Colonic mucosa (tissue), 4 donors: ENCODE measurements at regions not wholly inside any gene's neighbourhood (a gene's known extent, or its start where the extent isn't known, plus 50 kb on each side); places are given as distances from the start of the nearest gene placed in this dataset.

ENCODE experiments used
- DNase-seq: peaks from one replicate; pipeline ENCODE4 v3.0.0-alpha.2; 2020
- H3K27ac ChIP-seq: fragments of 200-600 bp; one replicate; pipeline ENCODE4 v1.8.0; 2021
- H3K27me3 ChIP-seq: fragments of 200-600 bp; one replicate; pipeline ENCODE4 v1.8.0; 2021
- H3K36me3 ChIP-seq: fragments of 200-600 bp; one replicate; pipeline ENCODE4 v1.8.0; 2021
- H3K4me1 ChIP-seq: fragments of 200-600 bp; one replicate; pipeline ENCODE4 v1.8.0; 2021; ENCODE audit warnings: mild to moderate bottlenecking
- H3K4me3 ChIP-seq: fragments of 200-600 bp; one replicate; pipeline ENCODE4 v1.8.0; 2021
- H3K9ac ChIP-seq, 2 donors: one replicate each; pipeline ENCODE4 v1.7.0; 2013; ENCODE audit warnings: control low read depth in 2 of 2, low read depth in 2 of 2, low read length in 2 of 2
- H3K9me3 ChIP-seq: fragments of 200-600 bp; one replicate; pipeline ENCODE4 v1.8.0; 2021
- intact Hi-C: fragments of 100-400 bp; cut with DNase I; formaldehyde crosslinking; loops from one replicate; pipeline ENCODE4 v1.14.1; 2022
- TF ChIP-seq, protein P1 (sequence below): fragments of 200-600 bp; IDR thresholded peaks from one replicate; pipeline ENCODE4 v1.8.0; 2022; ENCODE audit warnings: antibody characterized with exemption, mild to moderate bottlenecking
- donor health status: healthy.
- donor health status: DM: no; HTN: no; CAD: no.
- donor health status: DM: no; HTN: no; CAD: no.

DNA sequence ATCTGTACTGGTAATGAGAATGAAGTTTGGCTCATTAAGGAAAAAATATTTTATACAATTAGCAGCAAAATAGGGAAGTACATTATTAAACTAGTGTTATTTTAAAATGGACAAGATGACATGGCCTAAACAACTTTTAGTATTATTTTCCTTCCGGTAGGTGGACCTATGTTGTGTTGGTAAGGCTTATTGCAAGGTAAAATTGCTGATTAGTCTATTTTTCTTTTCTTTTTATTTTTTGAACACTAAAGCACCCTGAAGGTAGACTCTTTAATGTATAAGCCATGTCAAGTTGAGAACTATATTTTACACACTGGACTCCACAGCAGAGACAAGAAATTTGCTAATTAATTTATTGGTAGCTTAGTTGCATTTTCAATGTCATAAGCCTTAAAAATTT, 239.5 kb upstream of the POT1 start:
- intact Hi-C loops = no loop called here
- Histone ChIP-seq H3K27me3 (no peaks in the 10 kb centered on the region), H3K9me3 (no peaks in the 10 kb centered on the region), H3K4me1 (no peaks in the 10 kb centered on the region), H3K9ac (no peak overlapping the region), H3K4me3 (no peak overlapping the region), H3K27ac (no peak overlapping the region), H3K36me3 (no peaks in the 10 kb centered on the region)
- TF ChIP-seq, protein P1, sequence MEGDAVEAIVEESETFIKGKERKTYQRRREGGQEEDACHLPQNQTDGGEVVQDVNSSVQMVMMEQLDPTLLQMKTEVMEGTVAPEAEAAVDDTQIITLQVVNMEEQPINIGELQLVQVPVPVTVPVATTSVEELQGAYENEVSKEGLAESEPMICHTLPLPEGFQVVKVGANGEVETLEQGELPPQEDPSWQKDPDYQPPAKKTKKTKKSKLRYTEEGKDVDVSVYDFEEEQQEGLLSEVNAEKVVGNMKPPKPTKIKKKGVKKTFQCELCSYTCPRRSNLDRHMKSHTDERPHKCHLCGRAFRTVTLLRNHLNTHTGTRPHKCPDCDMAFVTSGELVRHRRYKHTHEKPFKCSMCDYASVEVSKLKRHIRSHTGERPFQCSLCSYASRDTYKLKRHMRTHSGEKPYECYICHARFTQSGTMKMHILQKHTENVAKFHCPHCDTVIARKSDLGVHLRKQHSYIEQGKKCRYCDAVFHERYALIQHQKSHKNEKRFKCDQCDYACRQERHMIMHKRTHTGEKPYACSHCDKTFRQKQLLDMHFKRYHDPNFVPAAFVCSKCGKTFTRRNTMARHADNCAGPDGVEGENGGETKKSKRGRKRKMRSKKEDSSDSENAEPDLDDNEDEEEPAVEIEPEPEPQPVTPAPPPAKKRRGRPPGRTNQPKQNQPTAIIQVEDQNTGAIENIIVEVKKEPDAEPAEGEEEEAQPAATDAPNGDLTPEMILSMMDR = no peak
- DNase-seq = no peak

DNA sequence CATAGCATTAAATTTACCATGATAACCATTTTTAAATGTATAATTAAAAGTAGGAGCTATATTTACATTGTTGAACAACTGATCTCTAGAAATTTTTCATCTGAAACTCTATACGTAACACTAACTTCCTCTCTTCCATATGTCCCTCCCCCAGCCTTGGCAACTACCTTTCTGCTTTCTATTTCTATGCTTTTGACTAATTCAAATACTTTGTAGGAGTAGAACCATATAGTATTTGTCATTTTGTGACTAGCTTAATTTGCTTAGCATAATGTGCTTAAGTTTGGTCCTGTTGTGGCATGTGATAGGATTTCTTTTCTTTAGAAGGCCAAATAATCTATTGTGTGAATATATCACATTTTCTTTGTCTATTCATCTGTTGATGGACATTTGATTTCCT, 225.3 kb upstream of the POT1 start:
- no peaks in the 10 kb centered on the region for H3K9me3 ChIP-seq
- H3K27me3 ChIP-seq = no peaks in the 10 kb centered on the region
- no peak overlapping the region for H3K4me3 ChIP-seq
- H3K4me1 ChIP-seq = no peaks in the 10 kb centered on the region
- intact Hi-C loops = no loop called here
- no peak overlapping the region for H3K27ac ChIP-seq
- H3K36me3 ChIP-seq = no peaks in the 10 kb centered on the region
- H3K9ac ChIP-seq = no peak overlapping the region
- TF ChIP-seq, protein P1 = no peak
- DNase-seq = no peak

DNA sequence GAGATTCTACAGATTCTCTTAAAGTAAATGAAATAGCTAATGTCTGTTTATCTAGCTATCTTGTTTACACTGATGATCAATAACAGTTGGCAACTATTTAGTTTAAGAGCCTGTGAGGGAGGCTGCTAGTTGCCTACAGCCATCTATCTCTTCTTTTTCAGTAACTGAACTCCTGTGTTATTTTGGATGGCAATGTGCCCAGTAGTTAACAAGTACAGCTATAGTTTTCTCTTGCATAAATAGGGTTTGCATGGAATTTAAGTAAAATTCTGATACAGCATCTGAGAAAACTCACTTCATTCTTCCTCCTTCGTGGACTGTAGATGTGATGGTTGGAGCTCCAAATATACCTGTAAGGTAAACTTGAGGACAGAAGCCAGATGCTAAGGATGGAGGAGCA, 219.5 kb upstream of the POT1 start:
- intact Hi-C loops = no loop called here
- H3K9ac ChIP-seq = no peak overlapping the region

DNA sequence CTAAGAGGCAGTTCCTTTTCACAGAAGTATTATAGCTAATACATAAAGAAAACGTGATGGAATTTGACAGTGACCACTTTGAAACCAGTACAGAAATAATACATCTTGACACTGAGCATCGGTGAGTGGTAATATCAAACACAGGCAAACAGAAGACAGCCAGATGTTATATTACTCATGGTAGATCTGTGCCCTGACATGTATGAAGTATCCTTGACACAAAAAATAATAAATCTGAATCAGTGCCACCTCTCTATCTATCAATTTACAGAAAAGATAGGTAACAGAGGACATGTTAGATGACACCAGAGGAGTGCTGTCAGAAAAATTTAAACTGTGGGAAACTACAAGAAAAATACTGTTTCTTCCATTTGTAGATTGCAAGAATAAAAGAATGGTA, 217.4 kb upstream of the POT1 start:
- Histone ChIP-seq H3K36me3 (no peaks in the 10 kb centered on the region), H3K27me3 (no peaks in the 10 kb centered on the region), H3K4me1 (no peaks in the 10 kb centered on the region), H3K9me3 (no peaks in the 10 kb centered on the region), H3K27ac (no peak overlapping the region), H3K9ac (no peak overlapping the region), H3K4me3 (no peak overlapping the region)
- TF ChIP-seq, protein P1 = no peak
- no peak for DNase-seq
- intact Hi-C loops = no loop called here

More for the DNA sequence above, 219.5 kb upstream of the POT1 start:
- Histone ChIP-seq H3K9me3 (no peaks in the 10 kb centered on the region), H3K4me3 (no peak overlapping the region), H3K27ac (no peak overlapping the region), H3K4me1 (no peaks in the 10 kb centered on the region), H3K36me3 (no peaks in the 10 kb centered on the region), H3K27me3 (no peaks in the 10 kb centered on the region)
- DNase-seq = no peak
- TF ChIP-seq, protein P1 = no peak

DNA sequence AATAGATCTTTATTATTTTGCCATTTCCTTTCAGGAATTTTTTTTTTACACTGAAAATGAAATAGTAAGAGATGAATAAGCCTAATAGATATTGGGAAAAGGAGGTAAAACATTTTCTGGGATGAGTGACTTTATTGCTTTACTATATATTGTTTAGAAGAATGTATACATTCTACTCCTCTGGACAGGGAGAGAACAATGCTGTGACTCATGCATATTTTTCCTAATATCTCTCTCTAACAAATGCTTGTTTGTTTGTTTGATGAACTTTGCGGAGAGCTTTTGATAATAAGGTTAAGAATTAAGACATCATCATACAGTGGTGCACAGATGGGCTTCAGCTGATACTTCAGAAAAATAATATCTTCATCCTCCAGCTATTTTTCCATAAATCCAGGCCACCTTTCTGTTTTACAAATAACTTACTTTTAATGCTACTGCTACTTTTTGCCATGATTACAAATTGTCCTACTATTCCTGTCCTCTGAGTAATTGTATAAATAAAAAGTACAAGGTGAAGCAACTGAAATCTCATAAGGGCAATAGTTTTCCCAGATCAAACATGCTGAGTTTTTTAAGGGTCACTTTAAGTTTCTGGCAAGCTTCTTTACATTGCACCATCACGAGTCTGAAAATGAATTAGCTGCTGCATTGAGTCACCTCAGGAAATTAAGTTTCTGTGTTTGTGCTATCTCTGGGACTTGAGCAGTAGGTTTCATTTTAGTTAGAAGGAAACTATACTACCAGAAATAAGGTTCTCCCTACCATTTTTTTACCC, 207.3 kb upstream of the POT1 start:
- no peak for DNase-seq
- Histone ChIP-seq H3K27me3 (no peaks in the 10 kb centered on the region), H3K9me3 (no peaks in the 10 kb centered on the region), H3K4me1 (no peaks in the 10 kb centered on the region), H3K36me3 (no peaks in the 10 kb centered on the region), H3K27ac (no peak overlapping the region), H3K4me3 (no peak overlapping the region), H3K9ac (no peak overlapping the region)
- TF ChIP-seq, protein P1 = no peak
- intact Hi-C loops = no loop called here
